ENCODE measurements at regions not wholly inside any gene's neighbourhood (a gene's known extent, or its start where the extent isn't known, plus 50 kb on each side); places are given as distances from the start of the nearest gene placed in this dataset.

DNA sequence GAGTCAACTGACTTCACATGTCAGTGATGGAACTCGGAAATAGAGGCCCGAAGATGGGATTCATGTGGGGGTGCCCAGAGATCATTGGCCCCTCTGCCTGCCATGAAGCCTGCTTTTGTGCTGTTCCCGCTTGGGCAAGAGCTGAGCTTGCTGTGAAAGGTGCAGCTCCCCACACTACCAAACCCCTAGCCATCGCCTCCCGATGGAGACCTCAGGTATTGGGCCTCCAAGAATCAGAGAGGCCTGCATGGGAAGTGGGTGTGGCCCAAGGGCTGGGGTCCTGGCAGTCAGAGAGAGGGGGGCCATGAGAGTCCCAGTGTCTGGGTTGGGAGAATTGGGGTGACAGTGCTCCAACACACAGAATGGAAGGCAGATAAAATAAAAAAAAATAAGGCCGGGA lies 160.9 kb downstream of the SOD2 start:
- Histone ChIP-seq H3K36me3 (ENCODE audit: control insufficient read depth, insufficient read depth, low read length) (no peaks in the 10 kb centered on the region), H3K4me1 (no peaks in the 10 kb centered on the region), H3K27me3 (replicated peaks; ENCODE audit: control insufficient read depth, insufficient read depth, low read length) (no peaks in the 10 kb centered on the region; the same call in 1 of the 2 replicates), H3K9me3 (no peaks in the 10 kb centered on the region), H3K4me3 (ENCODE audit: low read depth, low read length) (no peak overlapping the region)
- H3K4me3 Mint-ChIP-seq (ENCODE audit: unreplicated experiment): no peak overlapping the region
- POLR2A ChIA-PET: no interaction called here
- no peak overlapping the region for H3K27ac Mint-ChIP-seq (ENCODE audit: unreplicated experiment)
- no peaks in the 10 kb centered on the region for H3K36me3 Mint-ChIP-seq (ENCODE audit: insufficient read depth, unreplicated experiment)
- H3K4me1 Mint-ChIP-seq (ENCODE audit: low read depth, unreplicated experiment): no peaks in the 10 kb centered on the region
- CTCF ChIA-PET: no interaction called here
- intact Hi-C loops (cut with micrococcal nuclease; ENCODE audit: unreplicated experiment): no loop called here
- H3K9me3 Mint-ChIP-seq (ENCODE audit: unreplicated experiment): no peaks in the 10 kb centered on the region
- H3K27me3 Mint-ChIP-seq (ENCODE audit: insufficient read depth, unreplicated experiment): peaks cover 15% of the 10 kb centered on the region
- DNase-seq: no peak
- no TSS peak for BruUV-seq (replicated peaks)
- TF ChIP-seq, protein P1, sequence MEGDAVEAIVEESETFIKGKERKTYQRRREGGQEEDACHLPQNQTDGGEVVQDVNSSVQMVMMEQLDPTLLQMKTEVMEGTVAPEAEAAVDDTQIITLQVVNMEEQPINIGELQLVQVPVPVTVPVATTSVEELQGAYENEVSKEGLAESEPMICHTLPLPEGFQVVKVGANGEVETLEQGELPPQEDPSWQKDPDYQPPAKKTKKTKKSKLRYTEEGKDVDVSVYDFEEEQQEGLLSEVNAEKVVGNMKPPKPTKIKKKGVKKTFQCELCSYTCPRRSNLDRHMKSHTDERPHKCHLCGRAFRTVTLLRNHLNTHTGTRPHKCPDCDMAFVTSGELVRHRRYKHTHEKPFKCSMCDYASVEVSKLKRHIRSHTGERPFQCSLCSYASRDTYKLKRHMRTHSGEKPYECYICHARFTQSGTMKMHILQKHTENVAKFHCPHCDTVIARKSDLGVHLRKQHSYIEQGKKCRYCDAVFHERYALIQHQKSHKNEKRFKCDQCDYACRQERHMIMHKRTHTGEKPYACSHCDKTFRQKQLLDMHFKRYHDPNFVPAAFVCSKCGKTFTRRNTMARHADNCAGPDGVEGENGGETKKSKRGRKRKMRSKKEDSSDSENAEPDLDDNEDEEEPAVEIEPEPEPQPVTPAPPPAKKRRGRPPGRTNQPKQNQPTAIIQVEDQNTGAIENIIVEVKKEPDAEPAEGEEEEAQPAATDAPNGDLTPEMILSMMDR (IDR thresholded peaks at IDR 0.05; ENCODE audit: insufficient read depth in 1 of 2, low read depth in 1 of 2, low read length in 1 of 2, severe bottlenecking in 1 of 2, unreplicated experiment in 1 of 2): no peak

DNA sequence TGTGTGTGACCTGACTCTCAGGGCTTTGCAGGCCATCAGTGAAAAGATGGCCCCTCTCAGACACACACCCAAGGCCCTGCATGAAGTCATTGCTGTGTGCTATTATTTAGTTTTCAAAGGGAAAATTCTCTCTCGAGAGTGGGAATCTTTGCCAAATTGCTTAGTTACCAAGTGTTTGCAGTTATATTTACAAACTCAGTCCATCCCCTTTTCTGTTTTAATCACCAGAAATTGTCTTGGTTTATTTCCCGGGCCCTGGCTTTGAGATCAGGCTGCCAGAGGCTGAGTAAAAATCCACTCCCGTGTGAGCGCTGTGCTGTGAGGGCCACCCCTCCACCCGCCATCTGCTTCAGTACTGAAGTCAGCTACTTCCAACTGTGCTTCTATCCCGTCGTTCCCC lies 163.1 kb downstream of the SOD2 start:
- Mint-ChIP-seq H3K36me3 (ENCODE audit: insufficient read depth, unreplicated experiment) (no peaks in the 10 kb centered on the region), H3K9me3 (ENCODE audit: unreplicated experiment) (no peaks in the 10 kb centered on the region), H3K4me3 (ENCODE audit: unreplicated experiment) (no peak overlapping the region), H3K27ac (ENCODE audit: unreplicated experiment) (no peak overlapping the region), H3K4me1 (ENCODE audit: low read depth, unreplicated experiment) (no peaks in the 10 kb centered on the region), H3K27me3 (ENCODE audit: insufficient read depth, unreplicated experiment) (peaks cover 21% of the 10 kb centered on the region)
- BruUV-seq (replicated peaks): no TSS peak
- no peaks in the 10 kb centered on the region; the same call in 1 of the 2 replicates for H3K27me3 ChIP-seq (replicated peaks; ENCODE audit: control insufficient read depth, insufficient read depth, low read length)
- ChIA-PET POLR2A (no interaction called here), CTCF (no interaction called here)
- H3K9me3 ChIP-seq: no peaks in the 10 kb centered on the region
- TF ChIP-seq, protein P1 (IDR thresholded peaks at IDR 0.05; ENCODE audit: insufficient read depth in 1 of 2, low read depth in 1 of 2, low read length in 1 of 2, severe bottlenecking in 1 of 2, unreplicated experiment in 1 of 2): no peak
- intact Hi-C loops (cut with micrococcal nuclease; ENCODE audit: unreplicated experiment): no loop called here
- H3K36me3 ChIP-seq (ENCODE audit: control insufficient read depth, insufficient read depth, low read length): no peaks in the 10 kb centered on the region
- DNase-seq: no peak
- H3K4me3 ChIP-seq (ENCODE audit: low read depth, low read length): no peak overlapping the region
- no peaks in the 10 kb centered on the region for H3K4me1 ChIP-seq

DNA sequence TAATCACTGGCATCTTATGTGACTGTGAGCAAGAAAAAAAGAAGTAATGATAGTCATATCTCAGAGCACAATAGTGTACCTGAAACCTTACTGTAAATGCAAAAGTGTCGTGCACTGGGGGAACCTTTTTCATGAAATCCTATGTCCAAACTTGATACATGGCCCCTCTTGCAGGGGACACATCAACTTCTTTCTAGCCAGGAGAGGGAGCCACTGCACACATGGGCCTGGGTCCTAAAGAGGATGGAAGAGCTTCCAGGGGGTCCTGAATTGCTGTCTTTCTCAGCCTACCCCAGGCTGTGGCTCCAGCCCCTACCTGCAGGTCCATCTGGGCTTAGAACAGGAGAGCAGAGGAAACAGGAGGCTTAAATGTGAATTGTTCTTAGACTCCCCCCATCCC lies 165.7 kb downstream of the SOD2 start:
- TF ChIP-seq, protein P1 (IDR thresholded peaks at IDR 0.05; ENCODE audit: insufficient read depth in 1 of 2, low read depth in 1 of 2, low read length in 1 of 2, severe bottlenecking in 1 of 2, unreplicated experiment in 1 of 2): no peak
- Mint-ChIP-seq H3K27me3 (ENCODE audit: insufficient read depth, unreplicated experiment) (peaks cover 30% of the 10 kb centered on the region), H3K4me3 (ENCODE audit: unreplicated experiment) (no peak overlapping the region), H3K9me3 (ENCODE audit: unreplicated experiment) (no peaks in the 10 kb centered on the region), H3K4me1 (ENCODE audit: low read depth, unreplicated experiment) (no peaks in the 10 kb centered on the region), H3K36me3 (ENCODE audit: insufficient read depth, unreplicated experiment) (no peaks in the 10 kb centered on the region), H3K27ac (ENCODE audit: unreplicated experiment) (no peak overlapping the region)
- BruUV-seq (replicated peaks): no TSS peak
- ChIA-PET POLR2A (no interaction called here), CTCF (no interaction called here)
- no peak for DNase-seq
- Histone ChIP-seq H3K27me3 (replicated peaks; ENCODE audit: control insufficient read depth, insufficient read depth, low read length) (no peaks in the 10 kb centered on the region; the same call in 1 of the 2 replicates), H3K4me3 (ENCODE audit: low read depth, low read length) (no peak overlapping the region), H3K4me1 (no peaks in the 10 kb centered on the region), H3K36me3 (ENCODE audit: control insufficient read depth, insufficient read depth, low read length) (no peaks in the 10 kb centered on the region), H3K9me3 (no peaks in the 10 kb centered on the region)
- intact Hi-C loops (cut with micrococcal nuclease; ENCODE audit: unreplicated experiment): no loop called here

Measured in Caco-2 (cell line).